H1 (cell line): ENCODE measurements at regions not wholly inside any gene's neighbourhood (a gene's known extent, or its start where the extent isn't known, plus 50 kb on each side); places are given as distances from the start of the nearest gene placed in this dataset.

Source experiments
- CTCF ChIA-PET: fragments of 300-600 bp; sonication (Branson Sonifier 250); formaldehyde crosslinking; loops from one replicate; lab custom pipeline; 2021; ENCODE audit not compliant: partially characterized antibody; lab: Charles Lee
- POLR2A ChIA-PET: fragments of 300-600 bp; sonication (Branson Sonifier 250); formaldehyde crosslinking; loops from one replicate; lab custom pipeline; 2021; ENCODE audit warnings: inconsistent platforms; ENCODE audit not compliant: partially characterized antibody; lab: Charles Lee
- DNase-seq, 2 experiments: peaks; one replicate each; pipeline versions ENCODE4 v3.0.0 to v3.0.0-alpha.2; 2010 to 2022; ENCODE audit warnings: low spot score in 2 of 2, low read depth in 1 of 2, mixed read lengths in 1 of 2
- FAIRE-seq: peaks from 2 replicates; lab custom pipeline; 2011; peaks lifted over from hg19 to GRCh38; lab: Jason Lieb, UNC
- H2AFZ ChIP-seq: 2 replicates; pipeline ENCODE4 v1.8.1; 2012; ENCODE audit warnings: low read length, inconsistent platforms
- H2AK5ac ChIP-seq: 2 replicates; pipeline ENCODE4 v1.6.1; 2013; ENCODE audit warnings: low read depth, low read length
- H2BK120ac ChIP-seq: replicated peaks from 2 replicates; pipeline ENCODE3; 2013; ENCODE audit warnings: low read depth, low read length, inconsistent platforms
- H2BK12ac ChIP-seq: 2 replicates; pipeline ENCODE4 v1.6.1; 2013; ENCODE audit warnings: low read depth, low read length
- H2BK15ac ChIP-seq: 2 replicates; pipeline ENCODE4 v1.6.1; 2013; ENCODE audit warnings: low read length
- H2BK20ac ChIP-seq: 2 replicates; pipeline ENCODE4 v1.6.1; 2013; ENCODE audit warnings: low read length
- H2BK5ac ChIP-seq: 2 replicates; pipeline ENCODE4 v1.6.1; 2013; ENCODE audit warnings: low read depth, low read length
- H3K14ac ChIP-seq: 2 replicates; pipeline ENCODE4 v1.6.1; 2013; ENCODE audit warnings: inconsistent platforms; ENCODE audit not compliant: insufficient read length
- H3K18ac ChIP-seq: 2 replicates; pipeline ENCODE4 v1.6.1; 2013; ENCODE audit warnings: low read length; ENCODE audit errors: extremely low read depth
- H3K23ac ChIP-seq: 2 replicates; pipeline ENCODE4 v1.6.1; 2013; ENCODE audit warnings: inconsistent platforms; ENCODE audit not compliant: insufficient read length
- H3K23me2 ChIP-seq: 2 replicates; pipeline ENCODE4 v1.6.1; 2013; ENCODE audit warnings: low read depth, low read length
- H3K27ac ChIP-seq: 2 replicates; pipeline ENCODE4 v1.6.1; 2011; ENCODE audit warnings: low read depth, low read length, inconsistent platforms
- H3K27me3 ChIP-seq, 4 experiments: replicated peaks in 1 of 4; 1 replicate in 1 of 4; 2 replicates in 3 of 4; pipeline versions ENCODE4 v1.6.1 to v1.8.1; 2011 to 2013; ENCODE audit warnings: low read length in 3 of 4, mild to moderate bottlenecking in 3 of 4, inconsistent platforms in 2 of 4, mixed read lengths in 2 of 4, moderate library complexity in 1 of 4; ENCODE audit not compliant: control insufficient read depth in 3 of 4, insufficient read depth in 3 of 4; ENCODE audit errors: extremely low read depth in 1 of 4
- H3K36me3 ChIP-seq, 4 experiments: 2 replicates each; pipeline versions ENCODE4 v1.6.1 to v1.8.1; 2011 to 2013; ENCODE audit warnings: mild to moderate bottlenecking in 4 of 4, low read length in 3 of 4, moderate library complexity in 2 of 4, control low read depth in 1 of 4, inconsistent platforms in 1 of 4; ENCODE audit not compliant: insufficient read depth in 4 of 4, control insufficient read depth in 2 of 4
- H3K4ac ChIP-seq: replicated peaks from 2 replicates; pipeline ENCODE3; 2013; ENCODE audit warnings: low read length, low read depth, mixed read lengths, inconsistent platforms; ENCODE audit not compliant: insufficient read length
- H3K4me1 ChIP-seq, 4 experiments: replicated peaks in 1 of 4; 1 replicate in 1 of 4; 2 replicates in 3 of 4; pipeline versions ENCODE4 v1.6.1 to v1.8.1; 2011 to 2013; ENCODE audit warnings: low read length in 3 of 4, inconsistent platforms in 2 of 4, mixed read lengths in 1 of 4; ENCODE audit not compliant: insufficient read depth in 4 of 4, control insufficient read depth in 3 of 4
- H3K4me2 ChIP-seq, 2 experiments: 2 replicates each; pipeline versions ENCODE4 v1.6.1 to v1.8.1; 2011 to 2013; ENCODE audit warnings: low read depth in 2 of 2, low read length in 2 of 2, control low read depth in 1 of 2, inconsistent platforms in 1 of 2, mild to moderate bottlenecking in 1 of 2; ENCODE audit not compliant: insufficient read depth in 1 of 2
- H3K4me3 ChIP-seq, 4 experiments: fragments of 200-600, 300-600 bp in 1 of 4; sonication (generic), shearing (Covaris generic), sonication (Bioruptor Twin) in 1 of 4; 2 replicates each; pipeline versions ENCODE4 v1.5.1 to v1.8.1; 2011 to 2016; ENCODE audit warnings: low read length in 4 of 4, low read depth in 3 of 4, control low read depth in 2 of 4, inconsistent platforms in 2 of 4, mild to moderate bottlenecking in 2 of 4, mixed read lengths in 1 of 4, moderate library complexity in 1 of 4; ENCODE audit not compliant: insufficient read depth in 2 of 4; ENCODE audit errors: extremely low read depth in 1 of 4
- H3K56ac ChIP-seq: replicated peaks from 2 replicates; pipeline ENCODE3; 2013; ENCODE audit warnings: low read depth, mild to moderate bottlenecking, mixed read lengths, low read length, inconsistent platforms; ENCODE audit not compliant: insufficient read length
- H3K79me1 ChIP-seq: 2 replicates; pipeline ENCODE4 v1.6.1; 2013; ENCODE audit warnings: low read depth, low read length, control low read depth
- H3K79me2 ChIP-seq, 2 experiments: 2 replicates each; pipeline versions ENCODE4 v1.6.1 to v1.8.1; 2012 to 2013; ENCODE audit warnings: low read length in 2 of 2, mild to moderate bottlenecking in 2 of 2, inconsistent platforms in 1 of 2; ENCODE audit not compliant: insufficient read depth in 2 of 2, control insufficient read depth in 1 of 2
- H3K9ac ChIP-seq, 4 experiments: replicated peaks in 1 of 4; 1 replicate in 1 of 4; 2 replicates in 3 of 4; pipeline versions ENCODE4 v1.6.1 to v1.8.1; 2011 to 2013; ENCODE audit warnings: low read depth in 3 of 4, low read length in 3 of 4, control low read depth in 2 of 4, mild to moderate bottlenecking in 2 of 4, moderate library complexity in 2 of 4, inconsistent platforms in 1 of 4; ENCODE audit errors: extremely low read depth in 1 of 4
- H3K9me3 ChIP-seq, 2 experiments: 2 replicates each; pipeline versions ENCODE4 v1.6.1 to v1.8.1; 2012 to 2013; ENCODE audit warnings: mild to moderate bottlenecking in 2 of 2, moderate library complexity in 2 of 2, control low read depth in 1 of 2, inconsistent platforms in 1 of 2, low read depth in 1 of 2, low read length in 1 of 2, mixed read lengths in 1 of 2; ENCODE audit not compliant: insufficient read depth in 2 of 2
- H4K20me1 ChIP-seq, 2 experiments: replicated peaks in 1 of 2; 2 replicates each; pipeline versions ENCODE3 to v1.8.1; 2011 to 2013; ENCODE audit warnings: inconsistent platforms in 2 of 2, low read length in 2 of 2, mild to moderate bottlenecking in 1 of 2; ENCODE audit not compliant: insufficient read depth in 2 of 2, control insufficient read depth in 1 of 2
- H4K5ac ChIP-seq: 2 replicates; pipeline ENCODE4 v1.6.1; 2013; ENCODE audit warnings: low read length, low read depth, mixed read lengths, inconsistent platforms; ENCODE audit not compliant: insufficient read length
- H4K8ac ChIP-seq: 2 replicates; pipeline ENCODE4 v1.8.0; 2013; ENCODE audit warnings: mild to moderate bottlenecking, moderate library complexity, low read length, inconsistent platforms; ENCODE audit not compliant: insufficient read depth; ENCODE audit errors: extremely low read depth
- H4K91ac ChIP-seq: replicated peaks from 2 replicates; pipeline ENCODE3; 2013; ENCODE audit warnings: low read length, mixed read lengths, inconsistent platforms; ENCODE audit not compliant: insufficient read length
- EGR1 ChIP-seq: IDR thresholded peaks from 2 replicates; pipeline ENCODE4 v1.6.1; 2011; ENCODE audit warnings: low read depth, low read length, borderline replicate concordance
- SIX5 ChIP-seq: IDR thresholded peaks from 2 replicates; pipeline ENCODE4 v1.6.1; 2011; ENCODE audit warnings: mild to moderate bottlenecking, low read depth, low read length
- WGBS, 2 experiments: shearing (Covaris generic) in 1 of 2; methylation state at CpG; one replicate each; pipeline versions ENCODE4 v1.1.6 to v1.1.7; 2013 to 2015; ENCODE audit warnings: low lambda C conversion rate in 2 of 2, mixed read lengths in 2 of 2, inconsistent platforms in 1 of 2, low coverage in 1 of 2, missing lambda C conversion rate in 1 of 2; ENCODE audit not compliant: insufficient replicate concordance in 2 of 2, insufficient coverage in 1 of 2, insufficient read length in 1 of 2; ENCODE audit errors: extremely low coverage in 1 of 2, missing lambda C conversion rate in 1 of 2; 5-methylcytosine and 5-hydroxymethylcytosine counted together

- no peaks in the 10 kb centered on the region for H3K79me2 ChIP-seq
- H2AFZ ChIP-seq = no peak overlapping the region
- no peak overlapping the region for H3K23ac ChIP-seq
- DNase-seq (no peak), FAIRE-seq (peak; percentile 42)
- H4K5ac ChIP-seq = no peak overlapping the region
- H4K8ac ChIP-seq = no peak overlapping the region
- H3K36me3 ChIP-seq = no peaks in the 10 kb centered on the region
- no peaks in the 10 kb centered on the region for H3K27me3 ChIP-seq
- no peak overlapping the region for H2BK5ac ChIP-seq
- WGBS, 2 experiments = 81% methylated on average over 3 of the region's 3 CpGs; no CpG with 5 or more reads in 1 of the 2 experiments
- H3K4me3 ChIP-seq = no peak overlapping the region
- no peak overlapping the region for H2BK20ac ChIP-seq
- H4K91ac ChIP-seq = no peak overlapping the region
- H3K14ac ChIP-seq = no peak overlapping the region
- no peak overlapping the region for H3K27ac ChIP-seq
- no peaks in the 10 kb centered on the region for H3K79me1 ChIP-seq
- H4K20me1 ChIP-seq = no peaks in the 10 kb centered on the region
- no peaks in the 10 kb centered on the region for H3K9me3 ChIP-seq
- H3K4me1 ChIP-seq = no peaks in the 10 kb centered on the region
- ChIA-PET POLR2A (no interaction called here), CTCF (interaction anchor here (0.6 to 3.5 kb wide), 2 partner anchors 18 to 1929 kb away, joined by 4 to 16 read pairs; no protein-coding TSS in a partner anchor)
- H2BK15ac ChIP-seq = no peak overlapping the region
- H3K4ac ChIP-seq = no peak overlapping the region
- TF ChIP-seq EGR1 (no peak), SIX5 (no peak)
- H3K56ac ChIP-seq = no peak overlapping the region
- H2BK120ac ChIP-seq = no peak overlapping the region
- no peak overlapping the region for H3K4me2 ChIP-seq
- H2BK12ac ChIP-seq = no peak overlapping the region
- H3K9ac ChIP-seq = no peak overlapping the region
- no peak overlapping the region for H3K18ac ChIP-seq
- no peaks in the 10 kb centered on the region for H3K23me2 ChIP-seq
- H2AK5ac ChIP-seq = no peak overlapping the region
Measured at GRCh38 chr13:39960191-39960590, 304.7 kb downstream of the COG6 start.
